HEK293T (cell line): ENCODE measurements at regions not wholly inside any gene's neighbourhood (a gene's known extent, or its start where the extent isn't known, plus 50 kb on each side); places are given as distances from the start of the nearest gene placed in this dataset.

Experiments used
- CTBP1 ChIP-seq: fragments of 450-650 bp; IDR thresholded peaks from 2 replicates; pipeline ENCODE4 v1.6.1; 2016; ENCODE audit warnings: borderline replicate concordance
- ELF4 ChIP-seq: fragments of 450-650 bp; IDR thresholded peaks from 2 replicates; pipeline ENCODE4 v1.6.1; 2017; ENCODE audit warnings: antibody characterized with exemption
- FOXM1 ChIP-seq: fragments of 450-650 bp; IDR thresholded peaks from 2 replicates; pipeline ENCODE4 v1.6.1; 2017; ENCODE audit warnings: mild to moderate bottlenecking, borderline replicate concordance
- L3MBTL2 ChIP-seq: fragments of 450-650 bp; conservative IDR thresholded peaks from 2 replicates; pipeline ENCODE4 v1.6.1; 2016; ENCODE audit warnings: mild to moderate bottlenecking
- SP1 ChIP-seq: fragments of 450-650 bp; IDR thresholded peaks from 2 replicates; pipeline ENCODE4 v1.6.1; 2017
- SUZ12 ChIP-seq: fragments of 450-650 bp; IDR thresholded peaks from 2 replicates; pipeline ENCODE4 v1.6.1; 2016; ENCODE audit warnings: mild to moderate bottlenecking

- no peak for TF ChIP-seq SP1
- TF ChIP-seq ELF4, result no peak
- no peak for TF ChIP-seq FOXM1
- no peak for TF ChIP-seq SUZ12
- TF ChIP-seq CTBP1, result no peak
- TF ChIP-seq L3MBTL2, result no peak
Observed at GRCh38 chr3:1609416-1609815, 489.2 kb upstream of the CNTN4 start.
